DOHH2 (cell line): ENCODE measurements at regions not wholly inside any gene's neighbourhood (a gene's known extent, or its start where the extent isn't known, plus 50 kb on each side); places are given as distances from the start of the nearest gene placed in this dataset.

Experiments
- H3F3A ChIP-seq: fragments of 200-600 bp; sonication (generic), shearing (Covaris generic); 2 replicates; pipeline ENCODE4 v1.6.0; 2016; ENCODE audit warnings: antibody characterized with exemption, mild to moderate bottlenecking; ENCODE audit not compliant: control insufficient read depth, insufficient read depth
- H3K27ac ChIP-seq: fragments of 200-600 bp; sonication (generic); 2 replicates; pipeline ENCODE4 v1.5.1; 2014; ENCODE audit warnings: low read depth, mild to moderate bottlenecking, low read length, moderate library complexity
- H3K27me3 ChIP-seq: fragments of 200-600 bp; sonication (generic); 2 replicates; pipeline ENCODE4 v1.6.1; 2014; ENCODE audit warnings: mild to moderate bottlenecking, low read length, mixed read lengths; ENCODE audit not compliant: control insufficient read depth
- H3K36me3 ChIP-seq: fragments of 200-600 bp; sonication (generic); 2 replicates; pipeline ENCODE4 v1.6.1; 2014; ENCODE audit warnings: mild to moderate bottlenecking, low read length, moderate library complexity, mixed read lengths; ENCODE audit not compliant: control insufficient read depth
- H3K4me1 ChIP-seq: fragments of 200-600 bp; sonication (generic); 2 replicates; pipeline ENCODE4 v1.6.1; 2014; ENCODE audit warnings: mild to moderate bottlenecking, low read length, mixed read lengths; ENCODE audit not compliant: control insufficient read depth
- H3K4me2 ChIP-seq: fragments of 200-600 bp; sonication (generic); 2 replicates; pipeline ENCODE4 v1.6.0; 2014; ENCODE audit warnings: mild to moderate bottlenecking, low read length, moderate library complexity
- H3K4me3 ChIP-seq: fragments of 200-600 bp; sonication (generic); 2 replicates; pipeline ENCODE4 v1.5.1; 2014; ENCODE audit warnings: mild to moderate bottlenecking, low read length, mixed read lengths
- H3K79me2 ChIP-seq: fragments of 200-600 bp; sonication (generic); 2 replicates; pipeline ENCODE4 v1.6.1; 2014; ENCODE audit warnings: mild to moderate bottlenecking, low read length, mixed read lengths; ENCODE audit not compliant: control insufficient read depth
- H3K9me2 ChIP-seq: fragments of 200-600 bp; sonication (generic); replicated peaks from 2 replicates; pipeline ENCODE4 v1.6.1; 2014; ENCODE audit warnings: mild to moderate bottlenecking, low read length, mixed read lengths; ENCODE audit not compliant: control insufficient read depth
- H3K9me3 ChIP-seq: fragments of 200-600 bp; sonication (generic); 2 replicates; pipeline ENCODE4 v1.6.1; 2014; ENCODE audit warnings: antibody characterized with exemption, low read length, mixed read lengths; ENCODE audit not compliant: control insufficient read depth, insufficient read depth
- H4K20me1 ChIP-seq: fragments of 200-600 bp; sonication (generic); 2 replicates; pipeline ENCODE4 v1.6.0; 2014; ENCODE audit warnings: low read depth, mild to moderate bottlenecking, antibody characterized with exemption, low read length, moderate library complexity; ENCODE audit not compliant: control insufficient read depth, insufficient read depth
- CTCF ChIP-seq: fragments of 200-600 bp; sonication (generic); IDR thresholded peaks from one replicate; pipeline ENCODE4 v1.5.1; 2014; ENCODE audit warnings: antibody characterized with exemption, mild to moderate bottlenecking, low read depth, low read length; ENCODE audit not compliant: poor library complexity, severe bottlenecking
- EZH2phosphoT487 ChIP-seq: fragments of 200-600 bp; sonication (generic); IDR thresholded peaks from 2 replicates; pipeline ENCODE4 v1.6.1; 2017; ENCODE audit warnings: borderline replicate concordance, mild to moderate bottlenecking, antibody characterized with exemption, low read length, moderate library complexity, mixed read lengths

- Histone ChIP-seq H3K27ac (no peak overlapping the region), H4K20me1 (no peaks in the 10 kb centered on the region), H3K36me3 (no peaks in the 10 kb centered on the region), H3K9me2 (no peaks in the 10 kb centered on the region), H3K79me2 (no peaks in the 10 kb centered on the region), H3K9me3 (no peaks in the 10 kb centered on the region), H3K4me2 (no peak overlapping the region), H3K4me3 (no peak overlapping the region), H3F3A (no peaks in the 10 kb centered on the region), H3K27me3 (no peaks in the 10 kb centered on the region; the same call in 1 of the 2 replicates), H3K4me1 (no peaks in the 10 kb centered on the region)
- TF ChIP-seq EZH2phosphoT487, result no peak
- TF ChIP-seq CTCF, result no peak
These were observed 93.6 kb upstream of the COL1A2 start for GRCh38 chr7:94301024-94301586.

GRCh38 chr7:94303118-94303517, 91.6 kb upstream of the COL1A2 start:
- Histone ChIP-seq H3K4me2 (no peak overlapping the region), H3K79me2 (no peaks in the 10 kb centered on the region), H4K20me1 (no peaks in the 10 kb centered on the region), H3K36me3 (no peaks in the 10 kb centered on the region), H3K9me3 (no peaks in the 10 kb centered on the region), H3K4me3 (no peak overlapping the region), H3K9me2 (no peaks in the 10 kb centered on the region), H3F3A (no peaks in the 10 kb centered on the region), H3K27me3 (no peaks in the 10 kb centered on the region; the same call in 1 of the 2 replicates), H3K27ac (no peak overlapping the region), H3K4me1 (no peaks in the 10 kb centered on the region)
- TF ChIP-seq CTCF, result no peak
- TF ChIP-seq EZH2phosphoT487, result no peak

GRCh38 chr7:94303695-94304094, 91.0 kb upstream of the COL1A2 start:
- no peaks in the 10 kb centered on the region for H4K20me1 ChIP-seq
- no peaks in the 10 kb centered on the region for H3K79me2 ChIP-seq
- H3K9me3 ChIP-seq, result no peaks in the 10 kb centered on the region
- no peak for TF ChIP-seq CTCF
- TF ChIP-seq EZH2phosphoT487, result no peak
- H3K4me1 ChIP-seq, result no peaks in the 10 kb centered on the region
- H3K9me2 ChIP-seq, result no peaks in the 10 kb centered on the region
- no peak overlapping the region for H3K4me3 ChIP-seq
- no peak overlapping the region for H3K27ac ChIP-seq
- no peaks in the 10 kb centered on the region for H3F3A ChIP-seq
- H3K27me3 ChIP-seq, result no peaks in the 10 kb centered on the region; the same call in 1 of the 2 replicates
- H3K36me3 ChIP-seq, result no peaks in the 10 kb centered on the region
- H3K4me2 ChIP-seq, result no peak overlapping the region

- Histone ChIP-seq H3K4me2 (no peak overlapping the region), H3K4me3 (no peak overlapping the region), H3K27me3 (no peaks in the 10 kb centered on the region; the same call in 1 of the 2 replicates), H3K9me3 (no peaks in the 10 kb centered on the region), H3K27ac (no peak overlapping the region), H3K79me2 (no peaks in the 10 kb centered on the region), H3F3A (no peaks in the 10 kb centered on the region), H3K4me1 (no peaks in the 10 kb centered on the region), H3K9me2 (no peaks in the 10 kb centered on the region), H4K20me1 (no peaks in the 10 kb centered on the region), H3K36me3 (no peaks in the 10 kb centered on the region)
- TF ChIP-seq EZH2phosphoT487 (no peak), CTCF (no peak)
These were observed 89.8 kb upstream of the COL1A2 start for GRCh38 chr7:94304878-94305277.
